ENCODE measurements at regions not wholly inside any gene's neighbourhood (a gene's known extent, or its start where the extent isn't known, plus 50 kb on each side); places are given as distances from the start of the nearest gene placed in this dataset.
"Not testable (repeated sequence)": the region's sequence is repeated elsewhere in the genome, so short reads cannot be mapped to it uniquely, and the experiment has no call there.

DNA sequence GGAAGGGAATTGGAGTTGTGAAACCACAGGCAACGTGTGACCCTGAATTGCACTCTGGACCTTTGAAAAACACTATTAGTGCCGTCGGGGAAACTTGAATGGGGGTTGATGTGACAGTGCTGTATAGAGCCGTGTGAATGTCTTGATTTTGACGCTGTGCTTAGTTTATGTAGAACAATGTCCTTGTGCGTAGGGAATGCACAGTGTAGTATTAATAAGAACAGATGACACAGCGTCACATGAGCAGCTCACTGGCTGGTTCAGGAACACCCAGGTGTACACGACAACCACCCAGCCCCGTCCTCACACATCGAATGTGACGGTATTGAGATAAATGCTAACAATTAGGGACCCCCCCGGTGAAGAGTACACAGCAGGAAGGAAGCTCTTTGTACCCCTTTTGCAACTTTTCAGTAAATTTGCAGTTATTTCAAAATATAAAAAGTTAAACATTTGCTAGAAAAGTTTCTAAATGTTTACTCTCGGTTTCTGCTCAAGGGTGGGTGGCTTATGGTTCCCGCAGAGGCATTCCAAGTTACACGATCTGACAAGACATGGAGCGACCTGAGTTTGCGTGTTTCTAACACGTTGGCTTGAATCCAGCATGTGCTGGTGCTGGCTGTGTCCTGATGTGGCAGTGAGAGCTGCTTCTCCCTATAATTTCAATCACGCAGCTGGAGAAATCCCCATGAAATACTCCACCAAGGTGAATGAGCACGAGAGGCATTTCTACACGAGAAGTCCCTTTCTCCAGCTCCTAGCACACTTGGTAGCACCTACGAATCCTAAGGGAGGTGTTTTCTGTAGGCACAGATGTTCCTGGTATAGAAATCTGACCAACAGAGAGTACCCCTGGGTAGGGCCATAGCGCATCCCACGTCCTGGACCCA is 208.0 kb upstream of the EXOC2 start:
- no peak for DNase-seq (ENCODE audit: low read depth)

DNA sequence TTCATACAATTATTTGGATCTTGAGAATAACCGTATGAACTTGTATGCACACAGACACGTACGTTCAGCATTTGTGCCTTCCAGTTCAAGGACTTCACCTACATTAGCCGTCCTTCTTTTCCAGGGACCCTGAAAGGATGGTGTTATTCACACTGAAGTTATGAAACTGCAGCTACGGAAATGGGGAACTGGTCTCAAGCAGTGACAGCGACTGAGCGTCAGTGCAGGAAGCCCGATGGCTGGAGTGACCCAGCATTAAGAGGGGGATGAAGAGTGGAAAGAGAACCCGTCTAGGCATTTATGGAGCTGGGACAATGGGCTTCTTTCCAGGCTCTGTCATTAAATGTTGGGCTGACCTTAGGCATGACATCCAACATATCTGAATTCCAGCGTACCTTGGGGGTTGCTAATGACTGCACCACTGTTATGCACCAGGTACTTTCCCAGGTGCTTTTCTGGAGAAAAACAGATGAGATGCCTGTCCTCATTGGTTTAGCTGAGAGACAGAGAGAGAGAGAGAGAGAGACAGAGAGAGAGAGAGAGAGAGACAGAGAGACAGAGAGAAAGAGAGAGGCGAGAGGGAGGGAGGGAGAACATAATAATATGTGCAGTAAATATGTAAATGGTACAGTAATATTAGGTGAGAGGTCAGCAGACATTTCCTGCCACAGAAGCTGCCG is 204.7 kb upstream of the EXOC2 start:
- no peak for DNase-seq (ENCODE audit: low read depth)

DNA sequence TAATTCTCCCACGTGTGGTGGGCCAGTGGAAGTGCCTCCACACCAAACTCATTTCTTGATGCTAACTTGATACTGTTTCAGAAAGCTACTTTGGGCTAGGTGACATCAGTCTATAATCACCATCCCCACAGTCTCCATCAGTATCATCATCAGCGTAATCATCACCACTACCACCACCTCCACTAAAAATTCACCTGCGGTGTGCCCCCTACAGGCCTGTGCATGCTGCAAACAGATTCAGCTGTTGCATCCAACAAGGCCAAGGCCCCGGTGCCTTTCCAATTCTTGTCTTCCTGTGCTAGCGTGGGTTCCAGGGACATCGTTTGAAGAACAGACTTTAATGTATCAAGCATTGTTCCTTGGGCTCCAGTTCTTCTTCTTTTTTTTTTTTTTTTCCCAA is 201.3 kb upstream of the EXOC2 start:
- DNase-seq (ENCODE audit: low read depth) = no peak

DNA sequence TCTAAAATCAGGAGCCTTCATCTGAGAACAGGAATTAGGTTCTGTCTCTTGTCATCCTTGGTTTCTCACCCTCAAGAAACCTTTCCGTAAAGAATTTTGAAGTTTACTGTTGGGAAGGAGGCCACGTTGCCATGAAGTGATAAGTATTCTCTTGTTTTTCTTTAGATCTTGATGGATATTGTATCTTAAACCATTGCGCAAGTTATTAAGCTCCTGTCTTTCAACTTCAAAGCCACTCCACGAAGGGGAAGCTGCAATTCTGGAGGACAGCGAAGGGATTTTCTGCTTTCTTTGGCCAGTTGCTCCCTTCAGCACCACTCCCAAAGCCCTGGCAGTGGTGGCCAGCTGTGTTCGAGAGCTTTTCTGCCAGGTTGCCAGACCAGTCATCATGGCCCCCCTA is 198.1 kb upstream of the EXOC2 start:
- no peak for DNase-seq (ENCODE audit: low read depth)

DNA sequence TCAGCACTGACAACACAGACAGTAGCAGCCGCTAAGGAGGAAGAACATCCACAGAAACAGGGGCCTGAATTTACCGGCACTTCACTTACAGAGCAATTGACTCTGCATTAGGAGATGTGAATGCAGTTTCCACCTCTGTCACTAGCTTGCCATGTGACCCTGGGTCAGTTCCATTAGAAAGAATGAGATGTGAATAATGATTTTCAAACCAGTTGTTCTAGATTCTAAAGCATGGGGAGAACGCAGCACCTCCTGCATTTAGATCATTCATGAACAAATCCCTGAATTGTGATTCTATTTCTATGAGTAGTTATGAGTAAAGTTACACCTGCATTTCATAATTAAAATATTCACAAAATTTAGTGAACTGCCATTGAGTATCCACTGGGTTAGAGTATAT is 197.3 kb upstream of the EXOC2 start:
- DNase-seq (ENCODE audit: low read depth) = no peak

DNA sequence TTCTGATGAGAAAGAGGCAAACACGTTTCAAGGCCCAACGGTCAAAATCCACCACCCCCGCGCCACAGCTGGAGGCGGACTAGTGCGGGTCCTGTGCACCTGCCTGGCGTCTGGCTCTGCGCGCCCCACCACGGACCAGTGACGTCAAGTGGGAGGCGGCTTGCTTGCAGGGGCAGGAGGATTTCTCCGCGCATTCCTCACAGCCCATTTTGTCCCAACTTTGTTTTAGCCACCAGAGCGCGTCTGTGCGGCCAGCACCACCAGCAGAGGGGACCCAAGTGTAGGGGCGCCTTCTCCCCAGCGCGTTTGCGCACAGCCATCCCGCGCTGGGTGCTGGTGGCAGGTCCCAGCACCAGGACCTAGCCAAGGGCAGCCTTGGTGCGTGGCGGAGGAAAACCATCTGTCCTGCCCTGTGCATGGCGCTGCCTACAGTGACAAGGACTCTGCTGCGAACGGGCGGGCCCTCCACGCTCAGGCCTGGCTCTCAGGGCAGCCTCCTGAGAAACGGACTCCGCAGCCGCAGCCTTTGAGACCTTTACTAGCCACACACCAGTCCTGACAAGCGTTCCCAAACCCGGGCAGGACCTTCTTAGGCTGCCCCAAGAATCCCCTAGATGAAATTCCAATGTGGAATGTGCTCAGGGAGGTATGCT is 194.8 kb upstream of the EXOC2 start:
- DNase-seq (ENCODE audit: low read depth) = no peak

DNA sequence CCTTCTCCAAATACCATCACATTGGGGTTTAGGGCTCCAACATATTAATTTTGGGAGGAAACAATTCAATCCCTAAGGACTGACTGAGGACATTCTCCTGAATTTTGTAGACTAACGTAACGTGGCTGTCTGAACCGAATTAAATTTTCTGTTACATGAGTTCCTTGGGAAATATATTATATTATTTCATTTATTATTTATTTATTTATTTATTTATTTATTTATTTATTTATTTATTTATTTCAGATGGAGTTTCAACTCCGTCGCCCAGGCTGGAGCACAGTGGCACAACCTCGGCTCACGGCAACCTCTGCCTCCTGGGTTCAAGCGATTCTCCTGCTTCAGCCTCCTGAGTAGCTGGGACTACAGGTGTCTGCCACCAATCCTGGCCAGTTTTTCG is 193.2 kb upstream of the EXOC2 start:
- DNase-seq (ENCODE audit: low read depth) = not testable (repeated sequence)

DNA sequence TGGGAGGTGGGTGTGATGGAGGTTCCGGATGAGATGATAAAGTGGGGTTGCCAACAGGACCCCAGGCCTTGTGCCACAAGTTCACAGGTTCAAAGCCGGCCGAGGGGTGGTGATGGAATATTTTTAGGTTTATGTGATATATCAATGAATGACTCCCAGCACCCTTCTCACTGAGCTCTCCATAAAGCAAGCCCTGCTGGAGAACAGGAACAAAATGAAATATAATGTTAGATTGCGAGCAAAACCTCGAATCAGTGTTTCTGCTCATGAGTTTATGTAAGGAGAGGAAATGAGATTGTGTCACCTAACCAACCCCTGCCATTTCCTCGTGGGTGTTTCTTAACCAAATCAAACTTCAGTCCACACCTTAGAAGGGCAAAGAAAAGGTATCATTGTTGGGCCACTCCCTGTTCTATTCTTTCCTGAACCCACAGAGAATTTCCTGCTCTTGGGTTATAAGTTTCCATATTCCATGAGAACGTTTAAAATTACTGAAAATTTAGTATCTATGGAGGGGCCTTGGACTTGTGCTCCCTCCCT is 192.2 kb upstream of the EXOC2 start:
- DNase-seq (ENCODE audit: low read depth) = no peak

DNA sequence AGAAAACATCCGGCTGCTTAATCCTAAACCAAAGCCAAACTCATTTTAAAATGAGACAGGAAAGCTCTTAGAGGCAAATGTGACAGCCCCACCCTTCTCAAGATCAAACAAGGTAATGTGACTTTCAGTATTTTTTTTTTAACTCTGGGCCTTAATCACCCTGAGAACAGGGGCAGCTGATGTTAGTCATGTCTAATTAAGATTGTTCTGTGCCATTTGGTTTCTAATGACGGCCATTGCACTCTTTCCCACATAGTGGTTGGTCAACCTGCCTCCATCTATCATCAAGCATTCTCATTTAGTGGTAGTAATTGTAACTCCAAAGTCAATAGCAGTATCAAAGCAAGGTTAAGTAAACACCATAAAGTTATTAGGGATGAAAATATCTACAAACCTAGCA is 191.6 kb upstream of the EXOC2 start:
- no peak for DNase-seq (ENCODE audit: low read depth)

DNA sequence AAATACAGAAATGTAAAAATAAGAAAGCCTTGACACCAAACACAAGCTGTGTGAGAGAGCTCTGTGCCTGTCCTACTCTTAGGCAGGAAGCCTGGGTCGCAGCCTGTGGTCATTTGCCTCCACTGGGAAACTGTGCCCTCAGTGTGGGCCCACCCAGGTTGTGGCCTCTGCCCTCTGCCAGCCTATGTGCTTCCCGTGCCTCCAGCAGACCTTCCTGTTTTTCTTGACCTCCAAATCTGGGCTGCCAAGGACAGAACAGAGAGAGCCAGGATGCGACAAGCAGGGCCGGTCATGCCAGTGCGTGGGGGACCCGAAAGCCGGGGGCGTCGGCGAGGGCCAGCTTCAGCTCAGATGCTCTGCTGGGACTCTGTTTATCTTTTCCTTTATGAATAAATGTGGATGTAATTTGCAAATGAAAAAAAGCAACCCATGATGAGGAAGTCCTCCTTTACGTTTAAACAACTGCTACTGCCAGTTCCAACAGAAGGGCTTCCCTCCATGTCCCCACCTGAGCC is 189.2 kb upstream of the EXOC2 start:
- DNase-seq (ENCODE audit: low read depth) = no peak

DNA sequence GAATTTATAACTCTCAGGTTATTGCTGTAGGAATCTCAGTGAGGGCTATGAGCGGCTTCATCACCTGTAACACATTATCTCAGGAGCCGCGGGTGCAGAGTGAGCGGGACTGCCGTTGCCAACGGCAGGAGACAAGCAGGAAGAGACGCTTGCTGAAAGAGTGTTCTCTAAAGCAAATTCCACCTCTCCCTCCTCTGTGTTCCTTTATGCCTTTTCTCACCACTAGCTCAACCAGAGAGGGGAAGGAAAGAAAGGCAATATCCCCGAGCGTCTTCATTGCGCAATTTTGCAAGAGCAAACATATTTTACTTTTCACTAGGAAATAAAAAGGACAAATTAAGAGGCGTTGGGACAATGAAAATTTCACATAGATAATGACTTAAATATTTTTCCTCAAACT is 185.2 kb upstream of the EXOC2 start:
- DNase-seq (ENCODE audit: low read depth) = no peak

DNA sequence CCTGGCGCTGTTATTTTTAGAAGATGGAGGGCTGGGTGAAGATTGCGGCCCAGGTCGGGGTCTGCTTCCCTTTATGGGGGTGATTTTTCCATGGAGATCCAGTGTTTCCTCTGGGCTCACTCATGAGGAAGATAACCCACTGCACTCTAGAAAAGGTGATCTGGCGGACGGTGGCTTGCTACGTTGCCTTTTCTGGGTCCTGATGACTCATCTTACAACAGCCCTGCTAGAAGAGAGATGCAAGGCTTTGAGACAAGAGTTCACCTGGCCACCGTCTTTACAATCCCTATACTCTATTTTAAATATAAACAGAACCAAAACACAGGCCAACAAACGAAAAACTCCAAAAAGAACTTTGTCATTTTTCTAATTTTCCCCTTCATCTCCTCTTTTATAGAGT is 182.1 kb upstream of the EXOC2 start:
- DNase-seq (ENCODE audit: low read depth) = no peak

DNA sequence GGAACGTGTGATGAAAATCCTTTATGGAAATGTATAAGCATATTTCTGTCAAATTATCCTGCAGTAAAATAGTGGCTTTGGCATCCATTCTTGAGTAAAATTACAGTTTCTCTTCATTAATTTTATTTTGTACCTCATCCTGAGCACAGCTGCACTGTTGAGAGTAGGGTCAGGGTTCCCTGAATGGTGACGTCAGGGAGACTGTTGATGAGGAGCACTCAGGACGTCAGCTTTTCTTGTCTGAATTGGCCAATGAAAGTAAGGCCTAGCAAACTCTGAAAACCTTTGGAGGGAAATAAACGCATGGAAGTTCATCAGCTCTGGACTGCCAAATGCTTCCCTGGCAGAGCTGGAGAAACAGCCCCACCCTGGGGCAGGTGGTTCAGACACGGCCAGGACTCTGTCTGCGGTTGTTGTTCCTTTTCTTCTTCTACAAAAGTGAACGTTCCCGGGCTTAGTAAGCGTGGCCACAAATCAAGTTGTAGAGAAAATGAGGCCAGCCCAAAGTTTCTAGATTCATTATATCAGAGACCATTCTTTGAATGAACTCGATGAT is 179.7 kb upstream of the EXOC2 start:
- DNase-seq (ENCODE audit: low read depth) = no peak

DNA sequence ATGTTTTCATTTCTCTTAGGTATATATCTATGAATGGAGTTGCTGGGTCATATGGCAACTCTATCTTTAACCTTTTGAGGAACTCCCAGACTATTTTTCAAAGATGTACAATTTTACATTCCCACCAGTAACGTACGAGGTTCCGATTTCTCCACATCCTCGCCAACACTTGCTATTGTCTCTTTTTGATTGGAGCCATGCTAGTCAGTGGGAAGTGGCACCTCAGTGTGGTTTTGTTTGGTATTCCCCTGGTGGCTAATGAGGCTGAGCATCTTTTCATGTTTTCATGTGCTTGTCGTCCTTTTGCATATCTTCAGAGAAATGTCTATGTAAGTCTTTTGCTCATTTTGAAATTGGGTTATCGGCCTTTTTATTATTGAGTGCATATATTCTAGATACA is 178.6 kb upstream of the EXOC2 start:
- no peak for DNase-seq (ENCODE audit: low read depth)

DNA sequence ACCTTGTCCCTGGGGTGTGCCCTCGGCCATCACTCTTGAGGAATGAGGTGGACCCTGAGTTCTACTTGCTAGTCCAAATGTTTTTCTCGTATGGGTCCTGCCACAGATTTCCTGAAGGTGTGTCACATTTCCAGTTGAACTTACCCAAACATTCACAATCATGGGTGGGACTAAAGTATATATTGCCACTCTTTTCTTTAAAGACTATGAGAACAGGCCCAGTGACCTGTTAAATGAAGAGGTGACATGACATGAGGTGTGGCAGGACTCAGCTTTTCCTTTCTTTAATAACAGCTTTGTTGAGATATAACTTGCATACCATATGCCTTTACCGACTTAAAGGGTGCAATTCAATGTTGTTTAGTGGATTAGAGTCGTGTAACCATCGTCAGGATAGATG is 177.2 kb upstream of the EXOC2 start:
- DNase-seq (ENCODE audit: low read depth) = no peak

DNA sequence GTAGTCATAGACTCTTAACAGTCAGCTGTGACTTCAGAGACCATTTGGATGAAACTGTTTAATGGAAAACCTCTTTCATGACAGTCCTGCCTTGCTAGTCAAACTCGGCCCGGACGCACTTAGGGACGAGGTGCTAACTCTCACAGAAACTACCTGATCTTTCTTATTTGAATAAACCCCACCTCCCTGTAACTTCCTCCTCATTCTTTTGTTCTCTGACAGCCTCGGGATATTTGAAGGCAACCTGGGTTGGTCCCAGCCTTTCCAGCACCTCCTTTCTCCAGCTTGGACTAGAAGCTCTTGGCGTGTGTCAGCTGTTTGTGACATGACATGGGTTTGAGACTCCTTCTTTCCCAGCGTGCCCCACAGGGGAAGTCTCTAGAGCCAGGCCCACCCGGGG is 175.3 kb upstream of the EXOC2 start:
- DNase-seq (ENCODE audit: low read depth) = no peak

DNA sequence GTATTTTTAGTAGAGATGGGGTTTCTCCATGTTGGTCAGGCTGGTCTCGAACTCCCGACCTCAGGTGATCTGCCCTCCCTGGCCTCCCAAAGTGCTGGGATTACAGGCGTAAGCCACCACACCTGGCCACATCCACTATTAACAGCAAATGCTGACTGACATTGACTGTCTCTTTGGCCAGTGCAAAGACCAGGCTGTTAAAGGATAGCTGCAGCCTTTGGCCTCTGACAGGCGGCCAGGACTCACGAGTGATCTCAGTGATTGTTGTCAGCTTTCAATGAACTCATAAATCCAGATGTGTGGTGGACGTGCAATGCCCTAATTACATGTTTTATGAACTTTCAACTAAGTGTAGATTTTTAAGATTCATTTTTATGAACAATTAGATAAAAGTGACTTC is 174.4 kb upstream of the EXOC2 start:
- DNase-seq (ENCODE audit: low read depth) = no peak

DNA sequence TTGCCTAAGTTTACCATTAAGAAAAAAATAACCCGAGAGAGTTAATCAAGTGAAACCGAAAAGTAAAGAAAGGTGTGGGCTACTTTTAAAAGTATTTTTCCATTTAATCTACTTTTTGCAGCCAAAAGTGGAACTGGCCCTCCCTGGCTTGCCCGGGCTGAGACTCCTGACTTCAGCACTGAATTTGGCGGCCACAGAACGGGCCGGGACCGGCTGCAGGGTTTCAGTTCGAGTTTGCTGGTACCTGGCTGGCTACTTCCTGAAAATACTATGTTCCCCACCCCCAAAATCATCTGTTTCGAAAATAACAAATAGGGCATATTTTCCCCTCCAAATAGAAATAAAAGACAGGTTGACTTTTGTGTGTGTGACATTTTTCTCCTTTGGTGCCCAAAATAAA is 173.4 kb upstream of the EXOC2 start:
- DNase-seq (ENCODE audit: low read depth) = no peak

DNA sequence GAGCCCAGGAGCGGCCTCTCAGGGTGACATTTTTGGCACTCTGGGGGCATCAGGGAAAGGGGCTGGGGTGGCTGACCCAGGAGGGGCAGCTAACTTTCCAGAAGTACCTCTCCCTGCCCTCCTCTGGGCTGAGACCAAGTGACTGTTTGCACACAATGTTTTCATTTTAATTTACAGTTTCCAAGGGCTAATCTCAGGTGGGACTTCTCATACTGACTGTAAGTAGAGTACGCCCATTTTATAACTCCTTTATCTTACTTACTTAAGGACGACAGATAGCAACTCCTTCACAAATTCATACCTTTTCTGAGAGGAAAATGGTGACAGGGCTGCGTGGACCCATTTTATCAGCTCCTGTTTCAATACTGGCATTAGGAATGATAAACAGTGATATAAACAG is 172.9 kb upstream of the EXOC2 start:
- no peak for DNase-seq (ENCODE audit: low read depth)

DNA sequence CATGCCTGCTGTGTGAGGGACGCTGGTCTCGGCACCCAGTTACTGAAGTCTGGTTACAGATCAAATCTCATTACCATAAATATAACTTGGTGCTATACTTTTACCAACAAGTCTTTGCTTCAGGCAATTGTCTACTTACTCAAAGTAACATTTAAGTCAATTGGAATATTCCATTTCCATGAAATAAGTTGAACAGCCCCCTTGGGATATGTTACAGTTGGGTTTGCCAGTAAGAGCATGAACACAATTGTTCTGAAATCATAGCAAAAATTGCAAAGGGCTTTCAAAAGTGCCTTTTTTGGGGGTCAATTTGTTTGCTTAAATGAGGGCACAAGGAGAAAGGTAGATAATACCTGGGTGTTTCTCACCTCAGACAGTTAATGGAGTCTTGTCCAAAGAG is 170.9 kb upstream of the EXOC2 start:
- no peak for DNase-seq (ENCODE audit: low read depth)

DNA sequence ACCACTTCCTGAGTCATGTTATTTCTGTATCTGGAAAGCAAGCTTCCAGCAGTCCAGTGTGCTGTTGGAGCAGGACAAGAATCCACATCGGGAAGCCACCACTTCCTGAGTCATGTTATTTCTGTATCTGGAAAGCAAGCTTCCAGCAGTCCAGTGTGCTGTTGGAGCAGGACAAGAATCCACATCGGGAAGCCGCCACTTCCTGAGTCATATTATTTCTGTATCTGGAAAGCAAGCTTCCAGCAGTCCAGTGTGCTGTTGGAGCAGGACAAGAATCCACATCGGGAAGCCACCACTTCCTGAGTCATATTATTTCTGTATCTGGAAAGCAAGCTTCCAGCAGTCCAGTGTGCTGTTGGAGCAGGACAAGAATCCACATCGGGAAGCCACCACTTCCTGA is 170.2 kb upstream of the EXOC2 start:
- not testable (repeated sequence) for DNase-seq (ENCODE audit: low read depth)

DNA sequence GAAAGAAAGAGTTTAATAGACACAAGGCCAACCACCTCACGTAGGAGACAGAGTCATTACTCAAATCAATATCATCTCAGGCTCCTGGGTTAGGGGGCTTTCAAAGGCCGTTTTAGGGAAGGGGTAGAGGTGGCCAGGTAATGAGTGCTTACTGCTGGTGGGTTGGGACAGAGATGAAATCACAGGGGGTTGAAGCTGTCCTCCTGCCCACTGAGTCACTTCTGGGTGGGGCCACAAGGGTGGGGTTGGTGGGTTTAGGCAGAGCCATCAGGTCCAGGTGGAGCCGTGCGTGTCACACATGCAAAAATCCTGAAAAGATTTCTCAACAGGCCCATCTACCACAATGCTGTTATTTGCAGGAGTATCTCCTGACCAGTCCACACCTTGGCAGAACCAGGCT is 167.0 kb upstream of the EXOC2 start:
- DNase-seq (ENCODE audit: low read depth) = no peak
